ENCODE measurements at regions not wholly inside any gene's neighbourhood (a gene's known extent, or its start where the extent isn't known, plus 50 kb on each side); places are given as distances from the start of the nearest gene placed in this dataset.

- Mint-ChIP-seq H3K9me3 (no peaks in the 10 kb centered on the region), H3K27ac (no peak overlapping the region), H3K4me3 (no peak overlapping the region), H3K4me1 (no peaks in the 10 kb centered on the region), H3K36me3 (no peaks in the 10 kb centered on the region), H3K27me3 (no peaks in the 10 kb centered on the region)
Measured at GRCh38 chr10:70939441-70940003, 51.2 kb upstream of the PCBD1 start.

GRCh38 chr10:70940834-70941568 lies 52.6 kb upstream of the PCBD1 start:
- Mint-ChIP-seq H3K27me3 (no peaks in the 10 kb centered on the region), H3K36me3 (no peaks in the 10 kb centered on the region), H3K9me3 (no peaks in the 10 kb centered on the region), H3K27ac (no peak overlapping the region), H3K4me1 (no peaks in the 10 kb centered on the region), H3K4me3 (no peak overlapping the region)

GRCh38 chr10:70942125-70942524 lies 53.8 kb upstream of the PCBD1 start:
- Mint-ChIP-seq H3K4me3 (no peak overlapping the region), H3K9me3 (no peaks in the 10 kb centered on the region), H3K36me3 (no peaks in the 10 kb centered on the region), H3K4me1 (no peaks in the 10 kb centered on the region), H3K27me3 (no peaks in the 10 kb centered on the region), H3K27ac (no peak overlapping the region)

- no peaks in the 10 kb centered on the region for H3K27me3 Mint-ChIP-seq
- no peak overlapping the region for H3K4me3 Mint-ChIP-seq
- H3K27ac Mint-ChIP-seq = no peak overlapping the region
- no peaks in the 10 kb centered on the region for H3K4me1 Mint-ChIP-seq
- no peaks in the 10 kb centered on the region for H3K9me3 Mint-ChIP-seq
- no peaks in the 10 kb centered on the region for H3K36me3 Mint-ChIP-seq
Measured at GRCh38 chr10:70942725-70943124, 54.4 kb upstream of the PCBD1 start.

GRCh38 chr10:70943249-70943648 lies 54.9 kb upstream of the PCBD1 start:
- no peak overlapping the region for H3K27ac Mint-ChIP-seq
- no peaks in the 10 kb centered on the region for H3K9me3 Mint-ChIP-seq
- no peaks in the 10 kb centered on the region for H3K27me3 Mint-ChIP-seq
- H3K4me3 Mint-ChIP-seq = no peak overlapping the region
- H3K4me1 Mint-ChIP-seq = no peaks in the 10 kb centered on the region
- H3K36me3 Mint-ChIP-seq = no peaks in the 10 kb centered on the region

- Mint-ChIP-seq H3K36me3 (no peaks in the 10 kb centered on the region), H3K27me3 (no peaks in the 10 kb centered on the region), H3K4me3 (no peak overlapping the region), H3K27ac (no peak overlapping the region), H3K9me3 (no peaks in the 10 kb centered on the region), H3K4me1 (no peaks in the 10 kb centered on the region)
Measured at GRCh38 chr10:70943841-70944466, 55.6 kb upstream of the PCBD1 start.

GRCh38 chr10:70950037-70950436 lies 61.7 kb upstream of the PCBD1 start:
- H3K27ac Mint-ChIP-seq = no peak overlapping the region
- no peaks in the 10 kb centered on the region for H3K4me1 Mint-ChIP-seq
- H3K36me3 Mint-ChIP-seq = no peaks in the 10 kb centered on the region
- H3K4me3 Mint-ChIP-seq = no peak overlapping the region
- no peaks in the 10 kb centered on the region for H3K27me3 Mint-ChIP-seq
- no peaks in the 10 kb centered on the region for H3K9me3 Mint-ChIP-seq

- no peaks in the 10 kb centered on the region for H3K36me3 Mint-ChIP-seq
- H3K4me1 Mint-ChIP-seq = no peaks in the 10 kb centered on the region
- H3K27ac Mint-ChIP-seq = no peak overlapping the region
- no peak overlapping the region for H3K4me3 Mint-ChIP-seq
- H3K9me3 Mint-ChIP-seq = no peaks in the 10 kb centered on the region
- H3K27me3 Mint-ChIP-seq = no peaks in the 10 kb centered on the region
Measured at GRCh38 chr10:70950801-70951200, 62.4 kb upstream of the PCBD1 start.

GRCh38 chr10:70952401-70952800 lies 64.0 kb upstream of the PCBD1 start:
- H3K4me3 Mint-ChIP-seq = no peak overlapping the region
- H3K27me3 Mint-ChIP-seq = peaks cover 3% of the 10 kb centered on the region
- no peaks in the 10 kb centered on the region for H3K36me3 Mint-ChIP-seq
- H3K4me1 Mint-ChIP-seq = no peaks in the 10 kb centered on the region
- no peak overlapping the region for H3K27ac Mint-ChIP-seq
- no peaks in the 10 kb centered on the region for H3K9me3 Mint-ChIP-seq

GRCh38 chr10:70952921-70953320 lies 64.6 kb upstream of the PCBD1 start:
- H3K4me3 Mint-ChIP-seq = no peak overlapping the region
- peaks cover 3% of the 10 kb centered on the region for H3K27me3 Mint-ChIP-seq
- no peaks in the 10 kb centered on the region for H3K4me1 Mint-ChIP-seq
- H3K27ac Mint-ChIP-seq = no peak overlapping the region
- H3K9me3 Mint-ChIP-seq = no peaks in the 10 kb centered on the region
- no peaks in the 10 kb centered on the region for H3K36me3 Mint-ChIP-seq

GRCh38 chr10:70954381-70955176 lies 66.2 kb upstream of the PCBD1 start:
- H3K4me3 Mint-ChIP-seq = no peak overlapping the region
- H3K4me1 Mint-ChIP-seq = no peaks in the 10 kb centered on the region
- no peak overlapping the region for H3K27ac Mint-ChIP-seq
- H3K27me3 Mint-ChIP-seq = peaks cover 3% of the 10 kb centered on the region
- H3K36me3 Mint-ChIP-seq = no peaks in the 10 kb centered on the region
- H3K9me3 Mint-ChIP-seq = no peaks in the 10 kb centered on the region

GRCh38 chr10:70956029-70956759 lies 67.8 kb upstream of the PCBD1 start:
- Mint-ChIP-seq H3K36me3 (no peaks in the 10 kb centered on the region), H3K9me3 (no peaks in the 10 kb centered on the region), H3K4me1 (no peaks in the 10 kb centered on the region), H3K4me3 (no peak overlapping the region), H3K27me3 (peaks cover 3% of the 10 kb centered on the region), H3K27ac (no peak overlapping the region)

- H3K27ac Mint-ChIP-seq = no peak overlapping the region
- peaks cover 4% of the 10 kb centered on the region for H3K27me3 Mint-ChIP-seq
- H3K36me3 Mint-ChIP-seq = no peaks in the 10 kb centered on the region
- no peak overlapping the region for H3K4me3 Mint-ChIP-seq
- H3K9me3 Mint-ChIP-seq = no peaks in the 10 kb centered on the region
- H3K4me1 Mint-ChIP-seq = no peaks in the 10 kb centered on the region
Measured at GRCh38 chr10:70958396-70958795, 70.0 kb upstream of the PCBD1 start.

- H3K4me3 Mint-ChIP-seq = no peak overlapping the region
Measured at GRCh38 chr10:70960316-70960715, 72.0 kb upstream of the PCBD1 start.

GRCh38 chr10:70960783-70961570 lies 72.6 kb upstream of the PCBD1 start:
- Mint-ChIP-seq H3K36me3 (no peaks in the 10 kb centered on the region), H3K27me3 (peaks cover 4% of the 10 kb centered on the region)

More at GRCh38 chr10:70960316-70960715, 72.0 kb upstream of the PCBD1 start:
- H3K27ac Mint-ChIP-seq = no peak overlapping the region
- peaks cover 4% of the 10 kb centered on the region for H3K27me3 Mint-ChIP-seq
- no peaks in the 10 kb centered on the region for H3K4me1 Mint-ChIP-seq
- H3K36me3 Mint-ChIP-seq = no peaks in the 10 kb centered on the region
- no peaks in the 10 kb centered on the region for H3K9me3 Mint-ChIP-seq

More at GRCh38 chr10:70960783-70961570, 72.6 kb upstream of the PCBD1 start:
- Mint-ChIP-seq H3K27ac (no peak overlapping the region), H3K4me3 (no peak overlapping the region), H3K9me3 (no peaks in the 10 kb centered on the region), H3K4me1 (no peaks in the 10 kb centered on the region)

All from activated naive CD4-positive, alpha-beta T cell treated with anti-CD3 and anti-CD28 coated beads, Interleukin-2, amount 50 U/mL, for 24 hours (primary cell).